ENCODE measurements at regions not wholly inside any gene's neighbourhood (a gene's known extent, or its start where the extent isn't known, plus 50 kb on each side); places are given as distances from the start of the nearest gene placed in this dataset.

DNA sequence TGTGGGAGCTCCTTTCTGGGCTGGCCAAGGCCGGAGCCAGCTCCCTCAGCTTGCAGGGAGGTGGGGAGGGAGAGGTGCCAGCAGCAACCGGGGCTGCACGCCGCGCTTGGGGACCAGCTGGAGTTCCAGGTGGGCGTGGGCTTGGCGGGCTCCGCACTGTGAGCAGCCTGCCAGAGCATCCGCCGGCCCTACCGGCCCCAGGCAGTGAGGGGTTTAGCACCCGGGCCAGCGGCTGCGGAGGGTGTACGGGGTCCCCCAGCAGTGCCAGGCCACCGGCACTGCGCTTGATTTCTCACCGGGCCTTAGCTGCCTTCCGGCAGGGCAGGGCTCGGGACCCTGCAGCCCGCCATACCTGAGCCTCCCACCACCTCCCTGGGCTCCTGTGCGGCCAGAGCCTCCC, 651.0 kb upstream of the ARPP21 start:
- TF ChIP-seq, protein P1, sequence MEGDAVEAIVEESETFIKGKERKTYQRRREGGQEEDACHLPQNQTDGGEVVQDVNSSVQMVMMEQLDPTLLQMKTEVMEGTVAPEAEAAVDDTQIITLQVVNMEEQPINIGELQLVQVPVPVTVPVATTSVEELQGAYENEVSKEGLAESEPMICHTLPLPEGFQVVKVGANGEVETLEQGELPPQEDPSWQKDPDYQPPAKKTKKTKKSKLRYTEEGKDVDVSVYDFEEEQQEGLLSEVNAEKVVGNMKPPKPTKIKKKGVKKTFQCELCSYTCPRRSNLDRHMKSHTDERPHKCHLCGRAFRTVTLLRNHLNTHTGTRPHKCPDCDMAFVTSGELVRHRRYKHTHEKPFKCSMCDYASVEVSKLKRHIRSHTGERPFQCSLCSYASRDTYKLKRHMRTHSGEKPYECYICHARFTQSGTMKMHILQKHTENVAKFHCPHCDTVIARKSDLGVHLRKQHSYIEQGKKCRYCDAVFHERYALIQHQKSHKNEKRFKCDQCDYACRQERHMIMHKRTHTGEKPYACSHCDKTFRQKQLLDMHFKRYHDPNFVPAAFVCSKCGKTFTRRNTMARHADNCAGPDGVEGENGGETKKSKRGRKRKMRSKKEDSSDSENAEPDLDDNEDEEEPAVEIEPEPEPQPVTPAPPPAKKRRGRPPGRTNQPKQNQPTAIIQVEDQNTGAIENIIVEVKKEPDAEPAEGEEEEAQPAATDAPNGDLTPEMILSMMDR (IDR thresholded peaks at IDR 0.05), result no peak
- no peak for TF ChIP-seq POLR2A (IDR thresholded peaks at IDR 0.05)
